LHCN-M2 (cell line): ENCODE measurements at regions not wholly inside any gene's neighbourhood (a gene's known extent, or its start where the extent isn't known, plus 50 kb on each side); places are given as distances from the start of the nearest gene placed in this dataset.
"Not testable (repeated sequence)": the region's sequence is repeated elsewhere in the genome, so short reads cannot be mapped to it uniquely, and the experiment has no call there.

ENCODE experiments used
- DNase-seq: peaks from one replicate; pipeline ENCODE4 v3.0.0-alpha.2; 2012; ENCODE audit warnings: low read depth

DNA sequence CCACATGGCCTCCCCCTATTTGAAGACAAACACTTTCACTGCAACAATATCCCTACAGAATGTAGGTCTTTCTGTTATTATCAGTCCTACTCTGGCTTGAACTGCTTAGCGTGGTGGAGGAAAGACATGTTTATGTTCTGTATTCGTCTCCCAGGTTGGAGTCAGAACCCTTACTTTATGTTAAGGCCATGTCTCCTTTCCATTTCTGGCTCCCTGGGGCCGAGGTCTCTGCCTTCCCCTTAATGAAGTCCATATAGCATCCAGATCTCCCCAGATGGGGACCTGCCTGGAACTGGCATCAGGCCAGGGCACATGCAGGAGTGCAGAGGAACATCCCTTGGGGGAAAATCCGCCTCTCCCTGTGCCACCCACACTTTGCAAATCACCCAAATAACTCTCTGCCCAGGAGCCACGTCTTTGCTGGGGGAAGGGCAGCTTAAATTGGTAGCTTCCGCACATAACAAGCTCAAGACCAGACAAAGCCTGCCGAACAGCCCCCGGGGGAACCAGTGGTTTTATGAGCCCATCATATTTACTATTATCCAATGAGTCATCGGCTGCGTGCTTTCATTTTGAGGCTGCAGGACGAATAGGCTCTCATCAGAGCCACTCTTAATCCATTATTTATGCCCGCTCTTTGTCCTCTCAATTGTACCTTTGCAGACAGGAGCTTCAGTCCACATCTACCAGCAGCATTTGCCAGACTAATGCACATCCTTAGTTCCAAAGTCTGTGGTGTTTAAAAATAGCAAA lies 237.0 kb downstream of the UACA start:
- peak; percentile 85 for DNase-seq

DNA sequence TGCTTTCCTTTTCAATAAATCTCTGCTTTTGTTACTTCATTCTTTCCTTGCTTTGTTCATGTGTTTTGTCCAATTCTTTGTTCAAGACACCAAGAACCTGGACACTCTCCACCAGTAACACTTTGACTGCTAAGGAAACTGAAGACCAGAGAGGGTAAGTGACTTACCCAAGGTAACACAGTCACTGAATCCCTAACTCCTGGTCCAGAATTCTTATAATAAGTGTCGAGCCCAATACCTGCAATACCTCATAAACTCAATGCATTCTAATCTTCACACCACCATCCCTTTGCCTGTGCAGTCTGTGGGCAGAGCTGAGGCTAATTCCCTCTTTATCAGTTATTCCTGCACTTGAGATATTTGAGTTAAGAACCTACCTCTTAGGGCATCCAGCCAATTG lies 237.8 kb downstream of the UACA start:
- no peak for DNase-seq

DNA sequence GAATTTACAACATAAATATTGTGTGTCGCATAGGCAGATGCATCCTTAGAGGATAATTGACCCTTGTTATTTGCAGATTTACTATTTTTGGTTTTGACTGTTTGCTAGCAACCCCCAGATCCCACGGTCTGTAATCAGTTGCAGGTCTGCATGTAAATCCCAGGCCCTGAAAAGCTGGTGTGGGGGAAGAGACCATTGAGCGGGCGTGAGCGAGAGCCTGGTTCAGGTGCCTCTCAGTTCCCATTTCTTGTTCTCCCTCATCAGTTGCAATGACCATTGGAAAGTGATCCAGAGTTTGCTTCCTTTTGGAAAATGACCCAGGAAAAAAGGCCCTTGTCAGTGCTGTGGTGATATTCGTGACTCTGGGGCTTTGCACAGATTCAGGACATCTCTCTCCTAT lies 238.9 kb downstream of the UACA start:
- no peak for DNase-seq

DNA sequence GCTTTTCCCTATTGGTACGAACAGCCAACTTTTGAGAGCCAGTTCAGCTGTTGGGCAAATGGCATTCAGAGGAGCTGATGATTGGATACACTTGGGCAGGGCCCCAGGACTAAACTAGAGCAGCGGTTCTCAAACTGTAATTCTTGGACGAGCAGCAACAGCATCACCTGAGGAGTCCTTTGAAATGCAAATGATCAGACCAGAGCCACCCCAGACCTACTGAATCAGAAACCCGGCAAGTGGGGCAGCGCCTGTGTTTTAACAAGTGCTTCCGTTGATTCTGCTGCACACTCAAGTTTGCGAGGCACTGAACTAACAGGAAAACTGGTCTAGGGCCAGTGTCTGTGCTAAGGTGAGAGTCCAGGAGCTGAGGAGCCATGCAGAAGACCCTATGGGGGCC lies 239.7 kb downstream of the UACA start:
- no peak for DNase-seq

DNA sequence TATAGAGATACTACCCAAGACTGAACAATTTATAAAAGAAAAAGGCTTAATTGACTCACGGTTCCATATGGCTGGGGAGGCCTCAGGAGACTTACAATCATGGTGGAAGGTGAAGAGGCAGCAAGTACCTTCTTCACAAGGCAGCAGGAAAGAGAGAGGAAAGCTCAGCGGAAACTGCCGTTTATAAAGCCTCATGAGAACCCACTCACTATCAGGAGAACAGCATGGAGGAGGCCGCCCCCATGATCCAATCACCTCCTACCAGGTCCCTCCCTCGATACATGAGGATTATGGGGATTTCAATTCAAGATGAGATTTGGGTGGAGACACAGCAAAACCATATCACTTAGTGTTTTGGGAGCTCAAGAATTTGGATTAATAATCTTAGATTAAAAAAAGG lies 240.2 kb downstream of the UACA start:
- no peak for DNase-seq

DNA sequence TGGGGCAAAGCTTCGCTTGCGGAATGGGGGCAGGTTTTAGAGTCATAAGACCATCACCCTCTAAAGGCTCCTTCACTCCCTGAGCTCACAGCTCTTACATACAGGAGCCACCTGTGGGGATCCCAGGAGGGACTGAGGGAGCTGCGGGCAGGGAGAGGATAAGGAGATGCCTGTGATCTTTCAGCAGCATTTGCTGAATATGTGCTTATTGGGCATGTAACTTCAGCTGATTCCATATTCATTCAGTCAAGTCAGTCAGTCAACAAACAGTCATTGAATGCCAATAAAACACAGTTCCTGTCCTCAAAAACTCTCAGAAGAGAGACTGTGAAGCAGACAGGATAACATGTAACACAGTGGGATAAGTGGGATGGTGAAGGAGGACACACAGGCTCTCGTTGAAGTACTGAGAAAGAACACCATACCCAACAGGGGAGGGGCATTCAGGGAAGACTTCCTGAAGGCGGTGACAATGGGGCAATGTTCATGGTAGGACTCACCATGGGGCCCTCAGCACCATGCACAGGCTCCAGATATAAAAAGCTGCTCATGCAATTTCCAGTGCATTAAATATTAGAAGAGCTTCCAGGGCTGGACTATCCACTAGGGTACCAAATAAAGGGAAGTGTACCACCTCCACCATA lies 240.9 kb downstream of the UACA start:
- DNase-seq: no peak

DNA sequence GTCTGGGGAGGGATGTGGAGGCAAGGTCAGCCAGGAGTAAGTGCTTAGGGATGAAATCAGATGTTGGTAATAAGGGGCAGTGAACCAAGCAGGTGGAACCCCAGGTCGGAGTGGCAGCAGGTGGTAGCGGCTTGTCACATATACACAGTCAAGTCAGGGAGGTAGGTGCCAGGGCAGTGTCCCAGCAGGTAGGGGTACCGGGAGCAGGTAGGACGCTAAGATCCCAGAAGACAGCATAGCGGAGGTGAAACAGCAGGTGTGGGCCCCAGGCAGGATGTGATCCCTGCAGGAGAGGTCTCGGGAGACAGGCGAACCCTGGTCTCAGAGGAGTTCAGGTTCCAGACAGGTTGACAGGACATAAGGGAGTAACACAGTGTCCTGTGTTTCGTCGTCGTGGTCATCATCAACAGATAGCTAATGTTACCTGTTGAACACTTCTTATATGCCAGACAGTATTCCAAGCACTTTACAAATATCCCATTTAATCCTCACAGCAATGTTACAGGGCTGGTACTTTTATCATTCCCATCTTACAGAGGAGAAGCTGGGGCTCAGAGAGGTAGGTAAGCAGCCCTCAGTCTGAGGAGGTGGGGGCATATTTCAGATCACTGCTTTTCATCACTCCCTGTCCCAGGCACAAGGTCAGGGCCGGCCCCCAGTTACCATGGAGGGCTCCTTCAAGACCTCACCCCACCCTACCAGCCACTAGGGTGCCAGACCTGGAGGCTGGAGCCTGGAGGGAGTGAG lies 241.6 kb downstream of the UACA start:
- no peak for DNase-seq

DNA sequence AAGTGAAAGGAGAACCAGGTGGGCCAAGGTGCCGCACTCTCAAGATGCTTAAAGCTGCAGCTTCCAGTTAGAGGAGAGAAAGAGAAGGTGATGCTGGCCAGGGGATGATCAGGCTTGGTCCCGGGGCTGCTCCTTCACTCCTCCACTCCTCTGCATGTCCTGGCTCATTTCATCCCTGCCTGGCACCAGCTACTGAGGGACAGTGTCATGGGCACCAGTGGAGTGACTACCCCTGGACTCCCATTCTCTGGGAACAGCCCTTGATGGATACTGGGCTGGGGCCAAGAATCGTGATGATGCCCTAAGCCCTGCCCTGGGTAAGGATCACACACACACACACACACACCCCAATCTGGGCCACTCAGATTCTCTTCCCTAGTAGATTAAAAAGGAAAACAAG lies 243.7 kb downstream of the UACA start:
- no peak for DNase-seq

DNA sequence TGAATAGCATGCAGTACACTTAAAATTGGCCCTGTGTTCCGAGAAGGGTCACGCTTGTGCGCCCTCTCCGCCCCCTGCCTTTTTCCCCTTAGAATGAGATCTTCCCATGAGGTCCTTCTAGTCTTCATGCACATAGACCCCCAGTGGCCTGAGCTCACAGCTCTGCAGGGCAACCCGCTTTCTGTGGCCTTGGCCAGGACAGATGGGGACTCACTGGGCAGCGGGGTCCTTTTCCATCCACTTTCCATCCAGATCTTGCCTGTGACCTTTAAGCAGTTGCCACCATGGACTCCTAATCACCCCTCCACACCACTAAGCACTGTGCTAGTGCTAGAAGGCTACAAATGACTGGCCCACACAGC lies 244.4 kb downstream of the UACA start:
- no peak for DNase-seq

DNA sequence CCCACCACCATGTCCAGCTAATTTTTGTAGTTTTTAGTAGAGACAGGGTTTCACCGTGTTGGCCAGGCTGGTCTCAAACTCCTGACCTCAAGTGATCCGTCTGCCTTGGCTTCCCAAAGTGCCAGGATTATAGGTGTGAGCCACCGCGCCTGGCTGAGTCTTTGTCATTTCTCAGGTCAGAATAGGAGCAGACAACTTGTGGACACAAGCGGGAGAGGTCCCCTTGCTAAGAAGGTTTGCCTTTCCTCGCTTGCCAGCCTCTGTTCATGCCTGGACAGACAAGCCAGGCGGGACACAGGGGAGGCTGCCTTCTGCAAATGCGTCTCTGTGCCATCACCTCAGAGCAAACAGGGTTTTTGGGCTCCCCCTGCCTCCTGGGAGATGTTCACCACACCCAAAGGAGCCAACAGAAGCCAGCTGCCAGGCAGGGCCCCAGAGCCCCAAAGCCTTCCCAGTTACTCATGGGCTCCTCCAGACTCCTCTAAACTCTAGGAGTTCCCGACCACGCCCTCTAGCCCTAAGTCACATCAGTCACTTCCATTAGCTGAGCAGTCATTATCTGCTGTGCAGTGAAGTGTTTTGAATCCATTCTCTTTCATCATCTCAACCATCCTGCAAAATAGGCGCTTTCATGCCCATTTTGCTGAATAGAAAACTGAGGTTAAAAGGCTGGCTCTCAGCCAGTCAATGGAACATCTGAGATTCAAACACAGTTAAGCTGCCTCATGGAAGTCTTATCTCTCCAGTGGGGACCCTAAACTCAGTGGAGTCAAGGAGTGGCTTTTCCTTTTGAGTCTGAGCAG lies 245.0 kb downstream of the UACA start:
- no peak for DNase-seq

DNA sequence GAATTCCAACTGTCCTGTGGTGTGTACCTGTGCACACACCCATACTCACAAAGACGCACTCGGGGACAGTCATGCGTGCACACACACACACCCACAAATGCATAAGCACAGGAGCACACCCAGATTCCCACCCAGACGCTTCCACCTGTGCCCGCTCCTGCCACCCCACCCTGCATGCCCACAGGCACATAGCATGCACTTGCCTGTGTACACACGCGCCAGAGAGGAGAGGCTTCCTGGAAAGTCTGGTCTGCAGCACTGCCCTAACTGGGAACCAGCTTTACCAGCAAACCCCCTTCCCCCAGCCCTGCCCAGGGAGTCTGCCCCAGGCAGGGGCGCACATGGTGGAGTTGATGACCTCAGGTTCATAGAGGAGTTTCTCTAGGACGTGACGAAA lies 246.2 kb downstream of the UACA start:
- no peak for DNase-seq

DNA sequence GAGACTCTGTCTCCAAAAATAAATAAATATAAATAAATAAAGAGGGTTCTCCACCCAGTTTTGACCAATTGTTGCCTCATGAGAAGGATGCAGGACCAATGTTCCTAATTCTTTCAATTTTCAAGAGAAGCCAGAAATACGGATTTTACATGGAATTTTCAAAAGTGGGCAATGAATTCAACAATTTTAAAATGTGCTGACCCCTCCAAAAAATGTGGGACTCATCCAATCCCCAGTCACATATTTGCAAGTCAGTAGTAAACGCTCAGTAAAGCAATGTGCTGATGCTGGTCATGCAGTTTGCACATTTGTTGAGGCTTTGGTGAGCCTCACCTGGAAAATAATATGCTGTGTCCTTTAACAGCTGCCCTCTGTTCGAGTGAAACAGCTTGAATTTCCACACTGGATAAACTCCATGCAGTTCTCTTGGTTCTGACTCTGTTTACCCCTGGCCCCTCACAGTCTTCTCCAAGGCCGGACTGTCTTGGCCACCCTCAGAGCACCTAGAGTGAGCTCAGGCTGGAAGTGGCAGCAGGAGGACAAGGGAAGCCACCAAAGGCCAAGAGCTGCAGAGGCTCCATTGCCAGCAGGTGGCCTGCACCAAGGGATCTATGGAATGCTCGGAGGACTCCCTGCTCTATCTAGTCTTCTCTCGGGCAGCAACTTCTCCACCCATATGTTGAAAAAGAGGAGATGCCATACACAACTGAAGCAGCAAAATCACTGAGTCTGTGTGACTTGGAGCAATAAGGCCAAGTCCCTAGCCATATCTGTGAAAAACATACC lies 246.8 kb downstream of the UACA start:
- DNase-seq: no peak

DNA sequence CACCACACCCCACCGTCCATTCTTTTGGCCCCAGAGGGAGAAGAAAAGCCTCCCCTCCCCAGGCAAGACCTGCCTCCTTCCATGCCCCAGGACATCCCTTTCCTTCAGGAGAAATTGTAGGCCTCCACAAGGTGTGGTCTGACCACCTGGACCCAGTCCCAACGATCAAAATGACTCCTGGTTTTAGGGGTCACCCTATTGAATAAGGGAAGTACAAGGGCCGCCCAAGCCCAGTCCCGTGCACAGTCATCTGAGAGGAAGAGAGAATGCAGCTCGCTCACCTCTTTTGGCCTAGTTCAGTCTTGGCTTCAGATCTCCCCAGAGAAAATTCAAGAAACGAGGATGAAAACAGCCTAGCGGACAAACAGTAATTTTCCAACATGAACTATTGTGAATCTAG lies 249.1 kb downstream of the UACA start:
- DNase-seq: no peak

DNA sequence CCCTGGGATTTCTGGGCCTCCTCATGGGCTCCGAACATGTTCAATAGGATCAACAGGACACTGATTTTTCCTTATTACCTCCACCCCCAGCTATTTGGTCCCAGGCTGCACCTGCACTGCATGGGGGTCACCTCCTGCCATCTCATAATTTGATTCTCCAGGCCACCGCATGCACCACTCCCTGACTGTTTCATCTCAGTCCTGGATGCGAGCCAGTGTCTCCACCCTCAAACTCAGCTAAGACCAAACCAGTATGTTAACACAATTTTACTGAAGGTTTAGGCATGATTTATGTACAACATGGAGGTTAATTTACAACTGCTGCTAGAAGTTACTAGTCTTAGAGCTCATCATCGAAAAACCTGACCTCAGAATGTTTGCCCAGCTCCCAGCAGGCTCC lies 249.5 kb downstream of the UACA start:
- no peak for DNase-seq

DNA sequence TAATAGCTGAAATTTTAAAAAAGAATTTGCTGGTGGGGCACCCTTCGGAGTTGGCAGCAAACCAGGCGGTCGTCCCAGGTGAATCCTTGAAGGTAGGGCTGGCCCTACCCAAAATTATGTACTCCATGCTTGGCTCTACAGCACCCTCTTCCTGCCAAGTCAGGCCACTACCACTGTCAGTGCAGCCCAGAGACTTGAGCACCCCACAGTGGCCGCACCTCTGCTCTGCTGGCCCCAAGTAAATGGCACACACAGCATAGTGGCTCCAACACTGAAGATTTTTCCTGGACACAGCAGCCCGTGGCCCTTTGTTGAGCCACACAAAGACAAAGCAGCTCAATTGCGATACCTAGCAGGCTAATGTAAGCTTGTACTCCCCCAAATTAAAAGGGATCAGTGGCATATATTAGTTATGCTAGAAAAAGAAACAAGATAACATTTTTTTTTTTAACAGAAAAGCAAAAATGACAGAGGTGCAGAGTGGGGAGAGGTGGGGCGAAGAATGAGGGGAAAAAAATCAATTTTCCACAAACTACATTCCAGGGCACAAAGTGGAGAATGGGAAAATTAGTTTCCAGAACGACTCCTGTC lies 250.5 kb downstream of the UACA start:
- peak; percentile 49 for DNase-seq

DNA sequence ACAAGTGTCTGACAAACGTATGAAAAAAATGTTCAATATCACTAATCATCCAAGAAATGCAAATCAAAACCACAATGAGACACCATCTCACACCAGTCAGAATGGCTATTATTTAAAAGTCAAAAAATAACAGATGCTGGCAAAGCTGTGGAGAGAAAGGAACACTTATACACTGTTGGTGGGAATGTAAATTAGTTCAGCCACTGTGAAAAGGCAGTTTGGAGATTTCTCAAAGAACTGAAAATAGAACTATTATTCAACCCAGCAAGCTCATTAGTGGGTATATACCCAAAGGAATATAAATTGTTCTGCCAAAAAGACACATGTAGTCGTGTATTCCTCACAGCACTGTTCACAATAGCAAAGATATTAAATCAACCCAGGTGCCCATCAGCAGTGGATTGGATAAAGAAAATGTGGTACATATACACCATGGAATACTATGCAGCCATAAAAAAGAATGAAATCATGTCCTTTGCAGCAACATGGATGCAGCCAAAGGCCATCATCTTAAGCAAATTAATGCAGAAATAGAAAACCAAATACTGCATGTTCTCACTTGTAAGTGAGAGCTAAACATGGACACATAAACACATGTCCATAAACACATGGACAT lies 251.3 kb downstream of the UACA start:
- not testable (repeated sequence) for DNase-seq

DNA sequence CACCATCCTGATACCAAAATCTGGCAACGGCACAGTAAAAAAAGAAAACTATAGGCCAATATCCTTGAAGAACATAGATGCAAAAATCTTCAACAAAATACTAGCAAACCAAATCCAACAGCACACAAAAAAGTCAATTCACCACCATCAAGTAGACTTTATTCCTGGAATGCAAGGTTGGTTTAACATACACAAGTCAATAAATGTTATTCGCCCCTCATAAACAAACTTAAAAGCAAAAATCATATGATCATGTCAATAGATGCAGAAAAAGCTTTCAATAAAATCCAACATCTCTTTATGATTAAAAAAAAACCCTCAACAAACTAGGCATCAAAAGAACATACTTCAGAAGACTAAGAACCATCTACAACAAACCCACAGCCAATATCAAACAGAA lies 252.9 kb downstream of the UACA start:
- no peak for DNase-seq

DNA sequence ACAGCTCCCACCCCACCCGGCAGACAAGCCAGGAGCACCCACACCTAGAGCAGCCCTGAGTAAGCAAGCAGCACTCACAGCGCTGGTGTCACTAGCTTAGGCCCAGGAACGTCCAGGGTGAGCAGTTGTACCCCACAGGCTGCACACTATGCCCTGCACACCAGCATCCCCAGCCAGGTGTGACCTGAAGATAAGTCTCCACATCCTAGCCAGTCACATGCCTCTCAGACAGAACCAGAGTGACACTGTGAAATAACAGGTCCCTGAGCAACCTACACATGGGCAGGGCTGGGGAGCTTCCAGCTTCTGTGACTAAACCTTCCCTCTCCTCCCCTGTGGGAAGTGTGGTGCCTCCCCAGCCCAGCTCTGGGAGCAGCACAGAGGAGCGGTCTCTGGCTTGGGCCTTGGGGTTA lies 253.6 kb downstream of the UACA start:
- no peak for DNase-seq

DNA sequence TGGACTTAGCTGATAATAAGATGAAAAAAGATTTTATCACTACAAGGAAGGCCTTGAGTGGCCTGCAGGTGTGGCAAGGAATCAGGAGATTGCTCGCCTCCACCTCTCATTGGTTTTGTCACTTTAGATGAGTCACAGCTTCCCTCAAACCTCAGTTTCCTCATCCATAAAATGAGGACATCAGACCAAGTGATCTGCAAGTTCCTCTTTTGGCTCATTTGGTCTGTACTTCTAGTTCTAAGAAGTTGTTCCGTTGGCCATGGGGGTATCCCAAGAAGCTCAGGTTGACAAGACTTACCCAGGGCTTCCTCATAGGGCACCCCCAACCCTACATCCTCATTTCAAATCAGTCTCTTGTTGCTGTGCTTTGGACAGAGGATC lies 254.1 kb downstream of the UACA start:
- DNase-seq: no peak

DNA sequence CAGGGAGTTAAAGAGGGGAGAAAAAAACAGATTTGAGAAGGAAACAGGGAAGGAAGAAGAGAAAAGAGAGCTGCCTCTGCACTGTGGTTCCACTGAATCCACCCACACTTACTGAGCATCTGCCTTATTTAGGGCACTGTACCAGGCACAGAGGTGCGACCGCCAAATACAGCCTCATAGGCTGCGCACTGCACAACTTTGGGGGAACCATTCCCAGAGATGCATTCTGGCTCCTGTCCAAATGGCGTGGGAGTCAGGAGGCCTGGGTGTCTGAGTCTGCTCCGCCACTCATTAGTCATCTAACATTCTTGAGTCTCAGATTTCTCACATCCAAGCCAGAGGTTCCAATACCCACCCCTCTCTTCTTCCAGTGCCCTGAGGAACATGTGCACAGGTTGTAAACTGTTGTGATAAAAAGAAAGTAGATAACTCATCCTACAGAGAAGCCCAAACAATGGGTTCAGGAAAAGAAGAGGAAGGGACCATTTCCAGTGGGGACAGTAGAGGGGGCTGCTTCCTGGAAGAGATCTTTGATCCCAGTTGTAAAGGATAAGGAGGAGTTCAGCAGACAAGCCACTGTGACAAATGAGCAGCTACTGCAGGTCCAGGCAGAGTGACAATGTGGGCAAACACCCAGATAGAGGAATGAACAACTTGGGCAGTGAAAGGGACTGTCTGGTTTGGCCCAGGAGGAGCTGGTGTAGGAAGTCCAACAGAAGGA lies 254.6 kb downstream of the UACA start:
- peak; percentile 94 for DNase-seq
